Inflammatory macrophage treated with lipopolysaccharide for 4 hours (primary cell): ENCODE measurements at regions not wholly inside any gene's neighbourhood (a gene's known extent, or its start where the extent isn't known, plus 50 kb on each side); places are given as distances from the start of the nearest gene placed in this dataset.

ENCODE experiments used
- DNase-seq: peaks from one replicate; pipeline ENCODE4 v3.0.0-alpha.2; 2020

DNA sequence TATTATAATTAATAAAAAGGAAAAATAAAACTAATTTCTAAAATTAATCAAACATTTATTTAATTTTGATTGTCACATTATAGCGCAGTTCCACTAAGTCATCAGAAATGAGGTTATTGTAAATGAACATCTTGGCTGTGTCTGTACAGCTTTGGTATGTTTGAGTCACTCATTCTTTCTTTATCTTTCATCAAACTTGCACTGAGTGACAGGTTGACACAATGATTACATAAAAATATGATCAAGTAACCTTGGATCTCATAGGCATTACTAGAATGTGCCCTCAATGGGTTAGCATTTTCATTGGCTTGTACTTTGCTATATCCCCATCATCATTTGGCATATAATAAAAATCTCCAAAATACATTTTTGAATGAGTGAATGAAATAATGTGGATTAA lies 1353.2 kb upstream of the ADGRL2 start:
- no peak for DNase-seq

DNA sequence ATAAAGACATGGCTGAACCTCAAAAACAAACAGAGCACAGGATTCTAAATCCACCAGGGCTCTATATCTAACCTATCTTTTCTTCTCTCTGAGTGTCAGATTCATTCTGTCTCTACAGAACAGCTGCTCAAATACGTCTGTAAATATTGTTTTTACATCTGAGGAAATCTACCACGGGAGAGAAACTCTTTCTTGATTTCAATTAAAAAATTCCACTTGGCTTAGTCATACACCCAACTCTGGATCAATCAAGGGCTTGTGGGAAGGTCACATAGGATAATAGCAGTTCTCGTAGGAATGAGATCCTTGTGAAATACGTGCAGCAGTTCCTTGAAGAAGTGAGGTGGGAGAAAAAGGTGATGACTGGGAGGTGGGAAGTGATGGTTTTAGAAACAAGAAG lies 1355.7 kb upstream of the ADGRL2 start:
- no peak for DNase-seq

DNA sequence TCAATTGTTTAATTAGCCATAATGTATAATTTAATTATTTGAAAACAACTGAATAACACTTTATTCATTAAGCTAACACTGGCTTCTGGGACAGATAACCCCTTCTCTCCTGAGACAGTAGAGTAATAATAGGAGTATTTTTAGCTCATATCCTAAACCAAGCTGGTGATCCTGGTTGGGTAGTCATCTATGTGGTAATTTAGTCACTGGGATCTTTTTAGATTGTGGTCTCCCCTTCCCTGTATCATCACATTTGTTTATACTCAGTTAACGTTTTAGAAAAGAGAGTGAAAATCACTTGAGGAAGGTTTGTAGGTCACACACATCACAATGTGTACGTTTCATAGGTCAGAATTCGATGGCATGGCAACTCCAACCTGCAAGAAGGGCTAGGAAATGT lies 1356.6 kb upstream of the ADGRL2 start:
- DNase-seq, result no peak

DNA sequence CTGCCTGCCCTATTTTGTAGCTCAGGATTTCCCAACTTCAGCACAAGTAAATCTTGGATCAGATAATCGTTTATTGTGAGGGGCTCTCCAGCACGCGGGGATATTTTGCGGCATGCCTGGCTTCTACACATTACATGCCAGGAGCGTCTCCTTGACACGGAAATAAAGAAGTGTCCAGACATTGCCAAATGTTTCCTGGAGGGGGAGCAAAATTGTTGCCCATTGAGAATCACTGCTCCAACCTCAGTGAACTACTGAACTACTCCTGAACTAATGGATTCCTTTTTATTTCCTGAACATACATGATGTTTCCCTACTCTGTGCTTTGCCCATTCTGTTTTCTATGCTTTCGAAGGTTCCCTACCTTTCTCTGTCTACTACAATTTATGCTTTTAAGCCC lies 1359.1 kb upstream of the ADGRL2 start:
- no peak for DNase-seq

DNA sequence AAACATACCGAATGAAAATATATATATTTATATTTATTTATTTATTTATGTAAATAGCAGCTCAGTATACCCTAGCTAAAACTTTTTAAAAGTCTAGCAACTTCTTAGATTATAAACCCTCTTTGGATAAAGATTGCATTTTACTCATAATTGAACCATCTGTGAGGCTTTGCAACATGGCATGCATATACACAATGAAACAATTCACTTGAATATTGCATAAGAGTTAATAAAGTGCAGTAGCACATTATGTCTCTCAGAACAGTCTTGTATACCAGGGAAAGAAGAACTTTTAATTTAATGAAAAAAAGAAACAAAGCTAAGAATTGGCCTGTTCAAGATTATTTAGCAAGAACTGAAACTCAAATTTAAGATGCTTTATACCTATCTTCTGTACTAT lies 1363.9 kb upstream of the ADGRL2 start:
- DNase-seq, result no peak

DNA sequence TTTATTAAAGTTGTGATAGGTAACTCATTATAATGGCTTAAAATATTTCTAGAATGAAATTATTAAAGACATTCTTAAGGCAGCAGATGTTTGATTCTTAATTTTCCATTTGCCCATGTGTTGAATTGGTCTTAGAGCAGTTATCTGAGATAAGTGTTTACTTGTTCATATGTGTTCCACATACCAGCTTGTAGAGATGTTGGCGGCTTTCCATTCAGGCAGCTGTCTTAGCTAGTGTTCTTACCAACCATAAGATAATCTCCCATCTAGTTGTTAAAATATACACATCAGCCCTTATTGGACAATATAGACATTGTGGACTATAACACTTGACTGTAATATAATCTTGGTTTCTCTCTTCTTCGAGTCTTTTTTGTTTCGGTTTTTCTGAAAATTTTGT lies 1372.9 kb upstream of the ADGRL2 start:
- DNase-seq, result no peak

DNA sequence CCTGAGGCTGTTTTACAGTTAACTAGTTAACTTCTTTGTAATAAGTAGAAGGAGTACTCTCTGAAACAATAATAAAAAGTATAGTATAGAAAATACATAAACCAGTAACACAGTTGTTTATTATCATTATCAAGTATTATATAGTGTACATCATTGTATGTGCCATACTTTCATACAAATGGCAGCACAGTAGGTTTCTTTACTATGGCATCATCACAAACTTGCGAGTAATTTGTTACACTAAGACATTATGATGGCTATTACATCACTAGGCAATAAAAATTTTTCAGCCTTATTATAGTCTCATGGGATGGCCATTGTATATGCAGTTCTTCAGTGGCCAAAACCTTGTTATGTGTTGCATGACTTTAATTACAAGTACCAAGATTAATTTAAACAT lies 1376.5 kb upstream of the ADGRL2 start:
- no peak for DNase-seq

DNA sequence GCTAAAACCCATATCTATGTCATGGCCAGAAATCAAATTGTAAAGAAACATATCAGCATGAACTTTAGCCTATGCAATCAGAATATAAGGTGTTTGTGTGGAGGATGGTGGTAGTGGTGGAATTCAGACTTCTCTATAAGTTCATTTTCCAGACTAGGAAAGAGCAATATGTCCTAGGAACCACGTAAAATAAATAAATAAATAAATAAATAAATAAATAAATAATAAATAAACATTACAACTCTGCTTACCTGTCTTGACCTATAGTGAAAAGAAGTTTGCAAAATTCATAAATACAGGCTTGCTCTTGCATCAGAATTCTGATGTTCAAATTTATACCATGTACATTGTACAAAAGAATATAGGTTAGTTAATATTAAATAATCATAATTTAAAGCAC lies 1382.6 kb upstream of the ADGRL2 start:
- DNase-seq, result no peak

DNA sequence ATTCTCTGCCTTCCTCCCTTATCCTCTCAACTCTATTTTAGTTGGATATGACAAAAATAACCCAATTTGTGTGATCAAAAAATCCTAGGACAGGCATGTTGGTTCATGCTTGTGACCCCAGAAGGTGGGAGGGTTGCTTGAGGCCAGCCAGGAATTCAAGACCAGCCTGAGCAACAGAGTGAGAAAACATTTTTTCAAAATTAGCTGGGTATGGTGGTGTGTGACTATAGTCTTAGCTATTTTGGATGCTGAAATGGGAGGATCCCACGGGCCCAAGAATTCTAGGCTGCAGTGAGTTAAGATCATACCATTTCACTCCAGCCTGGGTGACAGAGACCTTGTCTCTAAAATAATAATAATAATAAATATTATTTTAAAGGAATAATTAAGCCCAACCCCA lies 1383.1 kb upstream of the ADGRL2 start:
- no peak for DNase-seq

DNA sequence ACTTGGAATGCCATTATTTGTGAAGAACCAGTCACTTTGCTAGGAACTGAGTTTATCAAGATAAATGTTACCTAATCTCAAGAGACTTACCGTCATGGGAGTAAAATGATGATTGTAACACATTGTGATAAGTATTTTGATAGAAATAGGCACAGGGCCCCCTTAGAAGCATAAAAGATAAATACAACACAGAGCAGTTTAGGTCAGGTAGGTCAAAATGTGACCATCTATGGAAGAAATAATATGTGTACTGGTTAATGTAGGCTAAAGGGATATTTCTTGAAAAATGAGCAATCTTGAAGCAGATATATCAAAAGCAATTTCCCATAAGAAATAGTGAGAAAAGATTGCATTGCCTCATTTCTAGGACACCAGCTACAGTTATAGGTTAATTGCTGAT lies 1386.8 kb upstream of the ADGRL2 start:
- DNase-seq, result no peak

DNA sequence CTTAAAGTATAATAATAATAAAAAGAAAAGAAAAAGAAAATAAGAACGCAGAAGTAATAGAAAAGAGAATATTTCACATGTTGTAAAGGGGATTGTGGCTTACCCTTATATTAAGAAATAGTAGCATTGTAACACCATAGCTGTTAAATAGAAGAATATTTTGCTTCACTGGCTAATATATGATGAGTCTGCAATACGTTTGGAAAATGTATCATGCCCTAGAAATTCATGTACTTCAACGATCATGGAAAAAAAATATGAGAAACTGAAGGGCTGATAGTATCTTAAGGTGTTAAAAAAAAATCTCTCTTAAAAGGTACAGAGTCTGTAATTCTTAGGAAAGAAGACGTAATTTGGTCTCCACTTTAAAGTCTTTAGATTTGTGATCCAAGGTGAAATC lies 1390.5 kb upstream of the ADGRL2 start:
- no peak for DNase-seq

DNA sequence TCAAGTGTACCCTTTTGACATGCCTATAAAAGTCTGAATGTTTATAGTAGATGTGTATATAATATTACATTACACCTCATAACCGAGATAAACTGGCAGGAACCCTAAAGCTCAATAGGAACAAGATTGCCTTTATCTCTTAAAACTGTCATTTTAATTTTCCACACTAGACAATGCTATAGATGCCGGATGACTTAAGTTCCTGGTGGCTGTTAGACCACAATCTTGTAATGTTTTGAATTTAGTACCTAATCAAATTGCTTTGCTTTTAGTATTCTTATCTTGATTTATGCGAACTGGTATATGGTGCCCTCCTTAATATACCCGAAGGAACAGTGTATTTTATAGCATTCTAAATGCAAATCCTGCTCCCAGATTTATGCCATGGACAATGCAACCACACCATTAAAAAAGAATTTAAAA lies 1397.0 kb upstream of the ADGRL4 start:
- no peak for DNase-seq

DNA sequence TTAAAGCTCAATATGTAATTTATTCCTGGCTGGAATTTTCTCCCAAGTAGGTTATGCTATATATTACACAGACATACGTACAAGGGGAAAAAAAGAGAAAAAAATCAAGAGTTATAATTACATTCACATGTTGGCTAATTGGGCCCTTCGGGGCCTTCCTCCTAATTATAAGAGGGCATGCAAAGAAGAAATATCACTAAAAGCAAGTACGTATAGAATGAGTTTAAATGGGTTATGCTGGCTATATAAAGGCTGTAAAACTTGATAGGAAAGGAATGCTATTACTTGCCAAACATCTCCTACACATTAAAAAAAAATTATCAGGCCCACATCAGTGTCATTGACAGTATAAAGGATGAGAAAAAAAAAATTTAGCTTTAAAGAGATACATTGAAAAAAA lies 1396.1 kb upstream of the ADGRL4 start:
- no peak for DNase-seq

DNA sequence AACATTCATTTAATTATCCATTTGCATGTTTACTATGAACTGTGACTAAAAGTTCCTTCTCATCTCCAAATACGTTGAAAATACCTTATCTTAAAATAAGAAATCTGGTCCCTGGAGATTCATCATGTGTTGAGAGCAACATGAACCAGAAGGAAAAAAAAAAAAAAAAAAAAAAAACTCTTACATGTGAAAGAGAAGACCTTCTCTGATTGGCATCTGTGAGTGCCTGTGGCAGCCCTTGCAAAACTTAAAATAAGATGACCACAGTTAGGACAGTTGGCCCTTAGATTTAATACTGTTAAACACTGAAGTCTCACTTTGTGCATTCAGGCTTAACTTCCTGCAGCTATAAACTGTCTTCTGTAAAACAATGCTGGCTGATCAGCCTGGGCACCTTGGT lies 1395.2 kb upstream of the ADGRL4 start:
- DNase-seq, result no peak

DNA sequence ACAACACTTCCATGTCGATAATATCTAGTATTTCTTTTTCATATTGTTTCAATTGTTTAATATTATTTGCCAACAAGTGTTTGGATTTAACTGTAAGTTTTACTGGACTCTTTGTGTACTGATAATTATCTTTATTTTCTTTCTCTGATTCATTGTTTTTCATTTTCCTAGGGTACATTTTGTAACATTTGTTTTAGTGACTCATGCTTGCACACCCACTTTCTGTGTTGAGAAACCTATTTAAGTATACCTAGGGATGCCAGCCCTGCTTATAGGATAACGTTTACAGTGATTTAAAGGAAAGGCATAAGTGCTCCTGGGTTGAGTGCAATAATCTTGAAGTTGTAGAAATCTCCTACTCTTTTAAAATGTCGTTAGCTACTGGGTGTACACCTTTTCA lies 1386.0 kb upstream of the ADGRL4 start:
- no peak for DNase-seq

DNA sequence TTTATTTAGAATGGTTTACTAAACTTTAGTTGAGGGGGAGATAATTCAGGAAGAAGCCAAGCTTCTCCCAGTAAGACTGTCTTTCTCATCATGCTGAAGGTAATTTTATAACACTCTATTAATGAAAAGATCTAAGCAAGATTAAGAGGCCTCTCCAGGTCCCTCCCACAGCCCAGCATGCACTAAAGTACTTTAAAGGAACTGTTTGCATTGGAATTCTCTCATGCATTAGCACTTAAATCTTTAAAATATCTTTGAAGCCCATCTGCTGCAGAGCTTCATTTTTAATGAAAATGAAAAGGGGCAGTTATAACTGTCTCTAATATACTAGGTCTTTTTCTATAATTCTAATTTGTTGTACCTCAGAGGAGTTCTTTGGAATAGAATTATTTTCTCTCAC lies 1379.1 kb upstream of the ADGRL4 start:
- DNase-seq, result no peak

DNA sequence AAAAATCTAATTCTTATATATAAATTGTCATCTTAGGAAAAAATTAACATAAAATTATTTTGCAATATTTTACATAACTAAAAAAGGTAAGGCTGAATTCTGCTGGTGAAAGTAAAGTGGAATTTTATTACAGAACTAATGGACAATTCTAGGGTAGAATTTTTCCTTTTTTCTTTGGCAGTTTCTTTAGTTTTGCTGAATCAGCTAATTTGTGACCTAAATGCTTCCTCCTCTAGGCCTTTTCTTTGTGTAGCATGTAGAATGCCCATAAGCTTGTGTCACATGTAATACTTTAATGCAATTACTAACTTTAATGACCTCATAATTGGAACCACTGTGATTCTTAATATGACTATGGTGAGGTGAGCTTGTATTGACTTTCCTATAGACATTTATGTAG lies 1378.4 kb upstream of the ADGRL4 start:
- no peak for DNase-seq

DNA sequence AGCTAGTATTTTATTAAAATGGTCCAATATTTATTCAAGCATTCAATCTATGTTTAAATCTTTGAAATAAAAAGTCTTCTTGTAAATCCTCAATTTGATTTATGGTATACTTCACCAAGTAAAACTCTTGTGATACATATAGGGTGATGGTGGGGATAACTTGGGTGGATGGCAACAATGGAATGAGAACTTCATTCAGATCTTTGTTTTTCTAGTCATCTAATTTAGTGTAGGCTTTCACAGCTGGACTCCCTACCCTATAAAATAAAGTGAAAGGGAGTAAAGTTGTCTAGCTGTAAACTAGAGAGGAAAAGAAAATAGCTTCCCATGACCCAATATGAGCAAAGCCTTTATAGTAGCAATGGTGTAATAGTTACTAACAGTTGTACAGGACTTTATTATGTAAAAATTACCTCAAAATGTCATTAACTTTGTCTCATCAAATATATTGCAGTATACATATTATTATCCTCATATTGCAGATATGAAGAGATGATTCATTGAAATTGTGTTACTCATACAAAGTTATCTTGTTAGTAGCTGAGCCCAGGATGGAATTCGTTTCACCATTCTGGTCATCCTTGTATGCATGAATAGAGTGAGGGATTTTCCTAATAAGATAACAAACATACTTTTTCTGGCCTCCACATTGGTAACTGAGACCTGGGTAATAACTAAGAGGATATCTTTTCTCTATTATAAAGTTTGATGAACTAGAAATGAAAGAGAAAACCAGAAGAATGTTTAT lies 1377.7 kb upstream of the ADGRL4 start:
- no peak for DNase-seq

DNA sequence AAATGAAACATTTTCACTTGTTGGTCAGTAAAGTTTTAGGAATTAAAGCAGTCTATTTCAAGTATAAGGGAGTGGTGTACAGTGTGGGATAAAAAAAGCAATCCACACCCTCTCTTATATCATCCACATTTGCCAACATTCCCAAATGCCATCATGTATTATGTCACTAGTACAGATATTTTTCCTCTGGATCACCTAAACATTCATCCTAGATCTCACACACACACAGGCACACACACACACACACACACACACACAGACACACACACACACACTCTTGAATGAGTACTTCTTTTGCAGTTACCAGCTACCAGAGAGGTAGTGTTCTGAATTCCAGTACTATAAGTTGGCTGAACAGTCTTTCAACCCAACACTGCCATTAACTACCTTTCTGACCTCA lies 1369.1 kb upstream of the ADGRL4 start:
- no peak for DNase-seq

DNA sequence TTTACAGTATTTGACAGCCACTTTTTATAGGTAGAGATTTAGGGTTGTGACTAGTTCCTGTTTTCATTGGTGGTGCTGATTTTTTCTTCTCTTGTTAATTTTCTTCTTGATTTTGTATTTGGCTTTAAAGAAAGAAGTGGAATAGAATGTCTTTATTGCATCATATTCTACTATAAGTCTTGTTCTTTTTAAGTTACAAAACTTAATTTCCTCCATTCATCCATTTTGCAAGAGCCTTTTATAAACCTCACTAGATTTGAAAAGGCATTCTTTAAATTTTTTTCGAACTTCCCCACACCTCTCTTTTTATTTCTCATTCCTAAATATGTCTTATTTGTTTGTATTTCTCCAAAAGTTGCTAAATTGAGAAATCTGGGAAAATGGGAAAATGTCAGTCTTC lies 1368.6 kb upstream of the ADGRL4 start:
- no peak for DNase-seq

DNA sequence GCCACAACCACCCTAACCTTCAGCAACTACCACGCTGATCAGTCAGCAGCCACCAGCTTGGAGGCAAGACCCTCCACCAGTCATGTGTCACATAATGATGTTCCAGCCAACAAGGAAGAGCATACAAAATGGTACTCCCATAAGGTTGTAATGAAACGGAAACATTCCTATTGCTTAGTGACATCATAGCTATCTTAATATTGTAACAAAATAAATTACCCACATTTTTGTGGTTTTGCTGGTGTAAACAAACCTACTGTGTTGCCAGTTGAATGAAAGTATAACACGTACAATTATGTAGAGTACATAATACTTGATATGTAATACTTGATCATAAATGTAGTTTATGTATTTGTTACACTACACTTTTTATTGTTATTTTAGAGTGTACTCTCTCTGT lies 1363.2 kb upstream of the ADGRL4 start:
- no peak for DNase-seq

DNA sequence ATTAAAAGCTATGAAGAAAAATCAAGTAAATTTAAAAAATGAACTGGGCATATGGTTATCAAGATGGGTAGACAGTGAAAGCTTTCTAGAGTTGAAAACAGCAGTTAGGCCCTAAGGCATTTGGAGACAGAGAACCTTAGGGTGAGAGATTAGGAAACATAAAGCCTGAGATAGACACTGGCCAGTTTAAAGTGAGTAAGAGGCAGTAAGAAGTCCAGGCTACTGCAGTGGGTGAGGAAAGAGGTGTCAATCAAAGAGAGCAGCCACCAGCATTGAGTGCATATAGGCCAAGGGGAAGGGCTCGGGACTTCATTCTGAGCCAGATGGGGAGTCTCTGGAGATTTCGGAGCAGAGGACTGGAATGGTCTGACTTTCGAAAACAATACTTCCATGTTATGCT lies 1360.5 kb upstream of the ADGRL4 start:
- no peak for DNase-seq

DNA sequence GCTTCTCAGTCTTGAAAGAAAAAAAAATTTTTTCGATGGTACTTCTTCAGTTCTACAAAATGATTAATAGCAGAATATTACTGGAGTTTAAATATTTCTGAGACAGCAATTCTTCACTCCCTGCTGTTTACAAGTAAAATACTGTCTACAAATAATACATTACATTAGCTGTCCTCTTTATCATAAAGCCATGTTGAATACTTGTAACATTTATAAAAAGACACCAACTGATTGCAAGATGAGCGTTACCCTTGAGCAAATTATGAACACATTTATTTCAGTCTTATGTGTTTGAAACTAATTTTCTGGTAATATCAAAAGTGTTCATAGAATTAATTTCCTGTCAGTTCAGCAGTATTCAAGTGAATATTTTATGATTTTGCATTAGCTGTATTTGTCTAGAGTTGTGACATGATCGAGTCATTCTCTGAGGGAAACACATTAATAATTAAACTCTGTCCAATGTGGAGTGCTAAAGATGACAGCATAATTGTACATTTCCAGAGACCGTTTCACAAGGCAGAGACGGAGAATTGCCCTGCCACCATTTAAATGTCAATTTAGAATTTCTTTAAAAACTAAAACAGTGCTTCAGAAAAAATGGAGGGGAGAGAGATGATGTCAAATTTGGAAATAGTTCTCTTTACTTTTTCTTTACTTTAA lies 1359.0 kb upstream of the ADGRL4 start:
- DNase-seq, result no peak

DNA sequence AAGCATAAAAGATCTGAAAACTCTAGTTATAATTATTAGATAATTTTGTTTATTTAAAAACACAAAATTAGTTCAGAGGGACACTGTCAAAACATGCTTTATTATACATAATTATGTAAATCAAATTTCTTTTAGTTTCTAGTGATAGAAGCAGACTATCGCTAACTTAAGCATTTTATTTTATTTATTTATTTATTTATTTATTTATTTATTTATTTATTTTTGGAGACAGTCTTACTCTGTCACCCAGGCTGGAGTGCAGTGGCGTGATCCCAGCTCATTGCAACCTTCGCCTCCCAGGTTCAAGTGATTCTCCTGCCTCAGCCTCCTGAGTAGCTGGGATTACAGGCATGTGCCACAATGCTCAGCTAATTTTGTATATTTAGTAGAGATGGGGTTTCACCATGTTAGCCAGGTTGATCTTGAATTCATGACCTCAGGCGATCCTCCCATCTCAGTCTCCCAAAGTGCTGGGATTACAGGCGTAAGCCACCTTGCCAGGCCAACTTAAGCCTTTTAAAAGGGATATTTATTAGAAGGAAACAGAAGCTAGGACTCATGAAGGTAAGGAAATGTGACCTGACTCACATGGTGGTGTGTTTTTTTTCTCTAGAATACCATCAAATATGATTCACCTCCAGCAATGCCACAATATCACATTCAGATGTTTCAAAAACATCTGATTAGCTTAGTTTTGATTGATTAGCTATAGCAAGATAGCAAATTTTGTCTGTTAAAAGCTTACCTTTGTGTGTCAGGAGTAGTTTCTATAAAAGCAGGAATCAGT lies 1357.4 kb upstream of the ADGRL4 start:
- DNase-seq, result no peak
